GM12892 (cell line): ENCODE measurements at regions not wholly inside any gene's neighbourhood (a gene's known extent, or its start where the extent isn't known, plus 50 kb on each side); places are given as distances from the start of the nearest gene placed in this dataset.

Source experiments
- POLR2A ChIP-seq: IDR thresholded peaks from 2 replicates; pipeline ENCODE4 v1.6.1; 2011; ENCODE audit warnings: low read depth, low read length, control low read depth
- POLR2AphosphoS5 ChIP-seq: IDR thresholded peaks from 2 replicates; pipeline ENCODE4 v1.6.1; 2011; ENCODE audit warnings: low read depth, low read length, control low read depth

DNA sequence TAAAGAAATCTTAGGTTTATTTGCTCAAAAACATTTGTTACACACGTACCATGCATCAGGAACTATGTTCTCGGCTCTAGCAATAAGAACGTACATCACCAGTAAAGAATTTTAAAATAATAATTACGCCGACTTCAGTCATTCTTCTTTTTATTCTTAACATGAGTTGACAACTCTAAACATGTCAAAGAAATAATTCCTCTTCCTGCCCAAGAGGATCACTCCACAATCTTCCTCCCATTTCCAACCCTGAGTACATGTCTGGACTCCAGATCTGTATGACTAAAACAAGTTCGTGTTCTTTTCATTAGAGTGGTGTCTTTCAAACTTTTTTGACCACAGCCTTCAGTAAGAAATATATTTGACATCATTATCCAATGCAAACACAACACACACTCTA lies 201.6 kb upstream of the GRIA3 start:
- no peak for TF ChIP-seq POLR2AphosphoS5
- TF ChIP-seq POLR2A = no peak
